ENCODE measurements at regions not wholly inside any gene's neighbourhood (a gene's known extent, or its start where the extent isn't known, plus 50 kb on each side); places are given as distances from the start of the nearest gene placed in this dataset.

DNA sequence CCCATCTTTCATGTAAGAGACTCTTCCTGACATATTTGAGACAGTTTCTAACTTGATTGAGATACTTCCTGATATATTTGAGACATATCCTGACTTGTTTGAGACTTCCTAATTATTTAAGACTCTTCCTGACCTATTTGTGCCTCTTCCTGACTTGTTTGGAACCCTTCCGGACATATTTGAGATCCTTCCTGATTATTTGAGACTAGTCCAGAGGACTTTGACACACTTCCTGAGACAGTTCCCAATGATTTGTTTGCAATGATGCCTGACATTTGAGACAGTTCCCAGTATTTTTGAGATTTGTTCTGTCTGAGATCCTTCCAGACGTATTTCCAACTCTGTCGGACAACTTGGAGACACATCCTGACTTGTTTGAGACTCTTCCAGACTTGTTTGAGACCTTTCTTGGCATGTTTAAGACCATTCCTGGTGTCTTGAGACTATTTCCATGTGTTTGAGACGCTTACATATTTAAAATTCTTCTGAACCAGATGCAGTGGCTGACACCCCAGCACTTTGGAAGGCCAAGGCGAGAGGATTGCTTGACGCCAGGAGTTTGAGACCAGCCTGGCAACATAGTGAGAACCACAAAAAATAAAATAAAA lies 118.9 kb upstream of the USP9X start:
- TF ChIP-seq CTCF (optimal IDR thresholded peaks at IDR 0.05 in 1 of 3, IDR thresholded peaks at IDR 0.05 in 1 of 3, conservative IDR thresholded peaks at IDR 0.05 in 1 of 3; ENCODE audit: extremely low read depth in 1 of 3, insufficient read depth in 2 of 3, low read length in 3 of 3) (no peak), EZH2 (IDR thresholded peaks at IDR 0.05; ENCODE audit: low read length) (no peak)

Data from keratinocyte (primary cell).